Osteocyte (in vitro differentiated cells): ENCODE measurements at regions not wholly inside any gene's neighbourhood (a gene's known extent, or its start where the extent isn't known, plus 50 kb on each side); places are given as distances from the start of the nearest gene placed in this dataset.

Source experiments
- DNase-seq: peaks from one replicate; pipeline ENCODE4 v3.0.0; 2021; ENCODE audit warnings: mixed read lengths; ENCODE audit not compliant: unreplicated experiment; ENCODE audit errors: extremely low spot score
- H3K27ac Mint-ChIP-seq: one replicate; pipeline ENCODE4 v1.8.0; 2021; ENCODE audit warnings: mild to moderate bottlenecking, mixed read lengths; ENCODE audit not compliant: unreplicated experiment
- H3K27me3 Mint-ChIP-seq: one replicate; pipeline ENCODE4 v1.8.0; 2021; ENCODE audit warnings: mixed read lengths; ENCODE audit not compliant: unreplicated experiment
- H3K36me3 Mint-ChIP-seq: one replicate; pipeline ENCODE4 v1.8.0; 2021; ENCODE audit warnings: mixed read lengths; ENCODE audit not compliant: unreplicated experiment
- H3K4me1 Mint-ChIP-seq: one replicate; pipeline ENCODE4 v1.8.0; 2021; ENCODE audit warnings: mixed read lengths; ENCODE audit not compliant: unreplicated experiment
- H3K4me3 Mint-ChIP-seq: one replicate; pipeline ENCODE4 v1.8.0; 2021; ENCODE audit warnings: mild to moderate bottlenecking, moderate library complexity, mixed read lengths; ENCODE audit not compliant: unreplicated experiment
- H3K9me3 Mint-ChIP-seq: one replicate; pipeline ENCODE4 v1.8.0; 2021; ENCODE audit warnings: mixed read lengths; ENCODE audit not compliant: unreplicated experiment
- TF ChIP-seq, protein P1 (sequence below): fragments of 200-600 bp; sonication (generic); IDR thresholded peaks from 2 replicates; pipeline ENCODE4 v1.5.0; 2021; ENCODE audit warnings: antibody characterized with exemption, mild to moderate bottlenecking, moderate library complexity

GRCh38 chr4:123014038-123014437 lies 91.6 kb upstream of the NUDT6 start:
- no peak for DNase-seq
- no peak overlapping the region for H3K4me3 Mint-ChIP-seq
- TF ChIP-seq, protein P1, sequence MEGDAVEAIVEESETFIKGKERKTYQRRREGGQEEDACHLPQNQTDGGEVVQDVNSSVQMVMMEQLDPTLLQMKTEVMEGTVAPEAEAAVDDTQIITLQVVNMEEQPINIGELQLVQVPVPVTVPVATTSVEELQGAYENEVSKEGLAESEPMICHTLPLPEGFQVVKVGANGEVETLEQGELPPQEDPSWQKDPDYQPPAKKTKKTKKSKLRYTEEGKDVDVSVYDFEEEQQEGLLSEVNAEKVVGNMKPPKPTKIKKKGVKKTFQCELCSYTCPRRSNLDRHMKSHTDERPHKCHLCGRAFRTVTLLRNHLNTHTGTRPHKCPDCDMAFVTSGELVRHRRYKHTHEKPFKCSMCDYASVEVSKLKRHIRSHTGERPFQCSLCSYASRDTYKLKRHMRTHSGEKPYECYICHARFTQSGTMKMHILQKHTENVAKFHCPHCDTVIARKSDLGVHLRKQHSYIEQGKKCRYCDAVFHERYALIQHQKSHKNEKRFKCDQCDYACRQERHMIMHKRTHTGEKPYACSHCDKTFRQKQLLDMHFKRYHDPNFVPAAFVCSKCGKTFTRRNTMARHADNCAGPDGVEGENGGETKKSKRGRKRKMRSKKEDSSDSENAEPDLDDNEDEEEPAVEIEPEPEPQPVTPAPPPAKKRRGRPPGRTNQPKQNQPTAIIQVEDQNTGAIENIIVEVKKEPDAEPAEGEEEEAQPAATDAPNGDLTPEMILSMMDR, result no peak
- peak overlapping the region; percentile 78 for H3K27ac Mint-ChIP-seq
- peaks cover 4% of the 10 kb centered on the region for H3K9me3 Mint-ChIP-seq
- H3K36me3 Mint-ChIP-seq, result no peaks in the 10 kb centered on the region
- H3K27me3 Mint-ChIP-seq, result no peaks in the 10 kb centered on the region
- H3K4me1 Mint-ChIP-seq, result peaks cover 54% of the 10 kb centered on the region

GRCh38 chr4:123017078-123017477 lies 94.7 kb upstream of the NUDT6 start:
- Mint-ChIP-seq H3K27me3 (no peaks in the 10 kb centered on the region), H3K27ac (peak overlapping the region; percentile 82), H3K36me3 (no peaks in the 10 kb centered on the region), H3K4me1 (peaks cover 62% of the 10 kb centered on the region), H3K4me3 (no peak overlapping the region), H3K9me3 (peaks cover 4% of the 10 kb centered on the region)
- TF ChIP-seq, protein P1, result no peak
- DNase-seq, result no peak

DNA sequence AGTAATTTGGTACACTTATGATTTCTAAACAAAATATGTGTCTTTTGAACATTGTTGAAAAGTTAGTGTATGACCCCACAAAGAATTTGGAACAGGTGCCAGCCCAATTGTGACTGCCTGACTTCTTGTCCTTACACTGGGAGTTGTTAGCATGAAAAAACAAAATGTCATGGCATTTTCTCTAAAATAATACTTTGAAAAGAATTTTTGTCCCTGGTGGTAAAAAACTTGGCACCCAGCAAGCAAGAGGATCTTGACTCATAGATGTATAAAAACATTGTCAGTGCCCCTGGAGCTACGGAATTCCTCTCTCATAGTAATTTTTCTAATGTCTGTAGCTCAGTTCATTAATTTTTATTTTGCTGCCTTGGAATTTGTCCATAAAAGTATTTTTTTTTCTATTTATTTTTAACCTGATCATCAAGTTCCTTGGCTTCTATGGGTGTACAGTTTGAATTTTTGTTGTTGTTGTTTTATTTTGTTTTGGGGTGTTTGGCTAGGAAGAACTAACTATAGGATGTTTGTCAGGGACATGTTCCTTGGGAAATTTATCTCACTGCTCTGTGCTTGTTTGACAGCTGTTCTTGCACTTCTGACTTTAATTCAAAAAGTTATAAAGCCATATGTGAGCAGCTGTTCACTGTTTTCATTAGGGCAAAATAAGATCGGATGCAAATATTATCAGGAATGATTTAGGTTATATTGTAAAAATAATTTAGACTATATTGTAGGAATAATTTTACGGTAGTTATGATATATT lies 95.4 kb upstream of the NUDT6 start:
- H3K27me3 Mint-ChIP-seq, result no peaks in the 10 kb centered on the region
- no peaks in the 10 kb centered on the region for H3K36me3 Mint-ChIP-seq
- H3K4me3 Mint-ChIP-seq, result peak overlapping the region; percentile 43
- H3K9me3 Mint-ChIP-seq, result no peaks in the 10 kb centered on the region
- TF ChIP-seq, protein P1, result no peak
- peak overlapping the region; percentile 82 for H3K27ac Mint-ChIP-seq
- DNase-seq, result no peak
- peaks cover 55% of the 10 kb centered on the region for H3K4me1 Mint-ChIP-seq

DNA sequence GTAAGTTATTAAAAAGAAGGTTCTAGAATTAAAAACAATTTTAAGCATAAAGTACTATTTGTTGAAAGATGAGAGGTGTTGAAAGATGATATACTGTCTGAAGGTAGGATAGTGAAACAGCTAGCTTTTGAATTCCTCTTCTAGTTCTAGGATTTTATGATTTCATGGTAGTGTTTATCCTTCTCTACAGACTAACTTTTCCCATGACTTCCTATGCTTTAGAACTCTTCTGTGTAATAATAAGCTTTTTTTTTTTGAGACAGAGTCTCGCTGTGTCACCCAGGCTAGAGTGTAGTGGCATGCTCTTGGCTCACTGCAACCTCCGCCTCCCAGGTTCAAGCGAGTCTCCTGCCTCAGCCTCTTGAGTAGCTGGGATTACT lies 96.0 kb upstream of the NUDT6 start:
- H3K4me3 Mint-ChIP-seq, result peak overlapping the region; percentile 54
- H3K36me3 Mint-ChIP-seq, result no peaks in the 10 kb centered on the region
- TF ChIP-seq, protein P1, result no peak
- DNase-seq, result no peak
- H3K27ac Mint-ChIP-seq, result peak overlapping the region; percentile 82
- peaks cover 49% of the 10 kb centered on the region for H3K4me1 Mint-ChIP-seq
- no peaks in the 10 kb centered on the region for H3K27me3 Mint-ChIP-seq
- no peaks in the 10 kb centered on the region for H3K9me3 Mint-ChIP-seq

DNA sequence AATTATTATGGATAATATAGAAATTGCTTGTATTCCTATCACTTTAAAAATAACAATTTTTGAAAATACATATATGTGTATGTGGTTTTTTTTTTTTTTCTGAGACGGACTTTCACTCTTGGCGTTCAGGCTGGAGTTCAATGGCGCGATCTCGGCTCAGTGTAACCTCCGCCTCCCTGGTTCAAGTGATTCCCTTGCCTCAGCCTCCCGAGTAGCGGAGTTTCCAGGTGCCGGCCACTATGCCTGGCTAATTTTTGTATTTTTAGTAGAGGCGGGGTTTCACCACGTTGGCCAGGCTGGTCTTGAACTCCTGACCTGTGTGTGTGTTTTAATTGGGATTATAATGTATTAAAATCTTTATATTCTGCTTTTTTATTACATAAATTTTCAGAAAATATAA lies 97.9 kb upstream of the NUDT6 start:
- H3K9me3 Mint-ChIP-seq, result no peaks in the 10 kb centered on the region

More for the DNA sequence above, 97.9 kb upstream of the NUDT6 start:
- no peak overlapping the region for H3K4me3 Mint-ChIP-seq
- no peaks in the 10 kb centered on the region for H3K27me3 Mint-ChIP-seq
- no peak for DNase-seq
- TF ChIP-seq, protein P1, result no peak
- no peak overlapping the region for H3K27ac Mint-ChIP-seq
- H3K36me3 Mint-ChIP-seq, result no peaks in the 10 kb centered on the region
- peaks cover 32% of the 10 kb centered on the region for H3K4me1 Mint-ChIP-seq
